ENCODE measurements at regions not wholly inside any gene's neighbourhood (a gene's known extent, or its start where the extent isn't known, plus 50 kb on each side); places are given as distances from the start of the nearest gene placed in this dataset.
"Not testable (repeated sequence)": the region's sequence is repeated elsewhere in the genome, so short reads cannot be mapped to it uniquely, and the experiment has no call there.

DNA sequence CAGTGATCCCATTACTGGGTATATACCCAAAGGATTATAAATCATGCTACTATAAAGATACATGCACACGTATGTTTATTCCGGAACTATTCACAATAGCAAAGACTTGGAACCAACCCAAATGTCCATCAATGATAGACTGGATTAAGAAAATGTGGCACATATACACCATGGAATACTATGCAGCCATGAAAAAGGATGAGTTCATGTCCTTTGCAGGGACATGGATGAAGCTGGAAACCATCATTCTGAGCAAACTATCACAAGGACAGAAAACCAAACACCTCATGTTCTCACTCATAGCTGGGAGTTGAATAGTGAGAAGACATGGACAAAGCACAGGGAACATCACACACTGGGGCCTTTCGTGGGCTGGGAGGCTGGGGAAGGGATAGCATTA lies 129.8 kb upstream of the HAPLN1 start:
- TF ChIP-seq, protein P1, sequence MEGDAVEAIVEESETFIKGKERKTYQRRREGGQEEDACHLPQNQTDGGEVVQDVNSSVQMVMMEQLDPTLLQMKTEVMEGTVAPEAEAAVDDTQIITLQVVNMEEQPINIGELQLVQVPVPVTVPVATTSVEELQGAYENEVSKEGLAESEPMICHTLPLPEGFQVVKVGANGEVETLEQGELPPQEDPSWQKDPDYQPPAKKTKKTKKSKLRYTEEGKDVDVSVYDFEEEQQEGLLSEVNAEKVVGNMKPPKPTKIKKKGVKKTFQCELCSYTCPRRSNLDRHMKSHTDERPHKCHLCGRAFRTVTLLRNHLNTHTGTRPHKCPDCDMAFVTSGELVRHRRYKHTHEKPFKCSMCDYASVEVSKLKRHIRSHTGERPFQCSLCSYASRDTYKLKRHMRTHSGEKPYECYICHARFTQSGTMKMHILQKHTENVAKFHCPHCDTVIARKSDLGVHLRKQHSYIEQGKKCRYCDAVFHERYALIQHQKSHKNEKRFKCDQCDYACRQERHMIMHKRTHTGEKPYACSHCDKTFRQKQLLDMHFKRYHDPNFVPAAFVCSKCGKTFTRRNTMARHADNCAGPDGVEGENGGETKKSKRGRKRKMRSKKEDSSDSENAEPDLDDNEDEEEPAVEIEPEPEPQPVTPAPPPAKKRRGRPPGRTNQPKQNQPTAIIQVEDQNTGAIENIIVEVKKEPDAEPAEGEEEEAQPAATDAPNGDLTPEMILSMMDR (IDR thresholded peaks at IDR 0.05; ENCODE audit: low read length): not testable (repeated sequence)
- not testable (repeated sequence) for TF ChIP-seq EZH2 (optimal IDR thresholded peaks at IDR 0.05; ENCODE audit: low read depth, low read length); EZH2phosphoT487 (IDR thresholded peaks at IDR 0.05; ENCODE audit: low read length)
